GM06990 (cell line): ENCODE measurements at regions not wholly inside any gene's neighbourhood (a gene's known extent, or its start where the extent isn't known, plus 50 kb on each side); places are given as distances from the start of the nearest gene placed in this dataset.

Experiments
- DNase-seq: peaks from one replicate; pipeline ENCODE4 v3.0.0-alpha.2; 2011; ENCODE audit not compliant: insufficient read length; ENCODE audit errors: extremely low read depth
- H3K27me3 ChIP-seq: replicated peaks from 2 replicates; pipeline ENCODE4 v1.6.0; 2011; ENCODE audit warnings: low read length; ENCODE audit not compliant: control insufficient read depth, insufficient read depth
- H3K36me3 ChIP-seq: 2 replicates; pipeline ENCODE4 v1.5.1; 2011; ENCODE audit warnings: low read length; ENCODE audit not compliant: control insufficient read depth, insufficient read depth
- H3K4me3 ChIP-seq: replicated peaks from 2 replicates; pipeline ENCODE4 v1.5.1; 2011; ENCODE audit warnings: low read depth, mild to moderate bottlenecking, control low read depth, low read length
- CTCF ChIP-seq: IDR thresholded peaks from 2 replicates; pipeline ENCODE4 v1.5.1; 2011; ENCODE audit warnings: low read length, control low read depth, mild to moderate bottlenecking, inconsistent platforms; ENCODE audit not compliant: insufficient read depth, poor library complexity, severe bottlenecking

DNA sequence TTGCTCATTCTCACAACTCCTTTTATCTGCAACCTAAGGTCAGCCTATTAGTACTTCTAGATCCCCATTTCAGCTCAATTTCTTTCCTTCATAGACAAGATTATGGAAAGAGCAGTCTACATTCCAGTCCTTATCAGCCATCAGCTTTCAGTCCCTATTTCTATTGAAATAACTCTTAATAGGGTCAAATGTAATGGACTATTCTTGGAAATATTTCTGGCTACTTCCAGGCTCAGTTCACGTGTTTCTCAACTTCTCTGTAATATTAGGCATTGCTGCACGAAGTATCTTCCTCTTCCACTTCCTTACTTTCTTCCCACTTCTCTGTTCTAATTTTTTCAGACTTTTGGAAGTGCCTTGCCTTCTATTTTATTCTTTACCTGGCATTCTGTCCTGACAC is 232.9 kb upstream of the USP25 start:
- Histone ChIP-seq H3K4me3 (no peak overlapping the region), H3K27me3 (no peaks in the 10 kb centered on the region), H3K36me3 (no peaks in the 10 kb centered on the region)
- DNase-seq = no peak
- TF ChIP-seq CTCF = no peak

- no peaks in the 10 kb centered on the region for H3K27me3 ChIP-seq
- no peak for DNase-seq
- no peaks in the 10 kb centered on the region for H3K36me3 ChIP-seq
- H3K4me3 ChIP-seq = no peak overlapping the region
- TF ChIP-seq CTCF = no peak
Observed at GRCh38 chr21:15498455-15498854, 231.3 kb upstream of the USP25 start.

DNA sequence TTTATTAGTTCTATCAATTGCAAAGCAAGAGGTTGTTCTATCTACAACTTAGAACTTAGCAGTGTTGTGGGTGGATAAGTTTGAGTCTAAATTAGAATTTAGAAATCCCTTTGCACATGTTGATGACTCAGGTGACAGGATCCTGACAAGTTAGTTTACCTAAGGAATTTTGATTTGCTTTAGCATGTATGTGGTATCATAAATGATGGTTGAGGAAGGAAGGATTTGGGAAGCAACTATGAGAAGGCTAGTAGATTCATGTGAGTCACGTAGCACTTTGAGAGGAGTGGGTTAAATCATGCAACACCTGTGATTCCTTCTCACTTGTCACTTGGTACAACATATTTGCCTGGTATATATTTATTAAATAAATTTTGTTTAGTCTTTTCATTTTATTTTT is 223.7 kb upstream of the USP25 start:
- Histone ChIP-seq H3K27me3 (no peaks in the 10 kb centered on the region), H3K36me3 (no peaks in the 10 kb centered on the region), H3K4me3 (no peak overlapping the region)
- no peak for TF ChIP-seq CTCF
- no peak for DNase-seq

DNA sequence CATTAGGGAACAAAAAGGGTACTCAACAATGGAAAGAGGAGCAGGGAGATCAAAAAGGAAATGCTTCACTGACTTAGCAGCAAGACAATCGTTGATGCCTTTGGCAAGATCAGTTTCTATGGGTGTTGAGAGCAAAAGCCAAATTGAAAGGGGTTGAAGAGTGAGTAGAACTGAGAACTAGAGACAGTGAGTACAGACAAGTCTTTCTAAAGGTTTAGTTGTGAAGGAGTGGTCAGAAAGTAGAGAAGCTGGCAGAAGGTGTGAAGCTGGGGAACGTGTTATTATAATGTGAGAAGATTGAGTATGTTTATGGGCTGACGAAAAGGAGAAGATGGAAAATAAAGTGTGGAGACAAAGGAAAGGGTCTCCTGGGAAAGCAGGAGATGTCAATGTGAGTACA is 221.2 kb upstream of the USP25 start:
- TF ChIP-seq CTCF = no peak
- Histone ChIP-seq H3K27me3 (no peaks in the 10 kb centered on the region), H3K36me3 (no peaks in the 10 kb centered on the region), H3K4me3 (no peak overlapping the region)
- DNase-seq = no peak

- Histone ChIP-seq H3K36me3 (no peaks in the 10 kb centered on the region), H3K4me3 (no peak overlapping the region), H3K27me3 (no peaks in the 10 kb centered on the region)
- peak; percentile 58 for DNase-seq
- no peak for TF ChIP-seq CTCF
Observed at GRCh38 chr21:15514073-15514946, 215.5 kb upstream of the USP25 start.

- Histone ChIP-seq H3K36me3 (no peaks in the 10 kb centered on the region), H3K27me3 (no peaks in the 10 kb centered on the region), H3K4me3 (no peak overlapping the region)
- no peak for DNase-seq
- no peak for TF ChIP-seq CTCF
Observed at GRCh38 chr21:15515908-15516307, 213.9 kb upstream of the USP25 start.
